NCI-H748 (cell line): ENCODE measurements at regions not wholly inside any gene's neighbourhood (a gene's known extent, or its start where the extent isn't known, plus 50 kb on each side); places are given as distances from the start of the nearest gene placed in this dataset.
"Not testable (repeated sequence)": the region's sequence is repeated elsewhere in the genome, so short reads cannot be mapped to it uniquely, and the experiment has no call there.

Source experiments
- DNase-seq: peaks from one replicate; lab custom pipeline; 2025; ENCODE audit not compliant: unreplicated experiment; lab: John Stamatoyannopoulos, UW

GRCh38 chr6:56724455-56724854, 81.8 kb upstream of the DST start:
- DNase-seq: no peak

- DNase-seq: no peak
These were observed 78.2 kb upstream of the DST start for GRCh38 chr6:56720882-56721281.

GRCh38 chr6:56720202-56720601, 77.5 kb upstream of the DST start:
- not testable (repeated sequence) for DNase-seq

GRCh38 chr6:56719315-56720058, 76.8 kb upstream of the DST start:
- not testable (repeated sequence) for DNase-seq

DNA sequence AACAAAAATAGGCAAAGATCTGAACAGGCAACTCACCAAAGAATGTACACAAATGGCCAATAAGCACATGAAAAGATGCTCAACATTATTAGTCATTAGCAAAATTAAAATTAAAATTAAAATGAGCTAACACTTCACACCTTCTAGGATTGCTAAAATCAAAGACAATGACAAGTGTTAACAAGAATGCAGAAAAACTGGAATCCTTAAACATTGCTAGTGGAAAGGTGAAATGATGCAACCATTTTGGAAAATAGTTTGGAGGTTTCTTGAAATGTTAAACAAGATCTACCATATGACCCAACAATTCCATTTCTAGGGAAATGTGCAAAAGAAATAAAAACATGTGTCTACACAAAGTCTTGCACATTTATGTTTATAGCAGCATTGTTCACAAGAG, 75.5 kb upstream of the DST start:
- DNase-seq: no peak

DNA sequence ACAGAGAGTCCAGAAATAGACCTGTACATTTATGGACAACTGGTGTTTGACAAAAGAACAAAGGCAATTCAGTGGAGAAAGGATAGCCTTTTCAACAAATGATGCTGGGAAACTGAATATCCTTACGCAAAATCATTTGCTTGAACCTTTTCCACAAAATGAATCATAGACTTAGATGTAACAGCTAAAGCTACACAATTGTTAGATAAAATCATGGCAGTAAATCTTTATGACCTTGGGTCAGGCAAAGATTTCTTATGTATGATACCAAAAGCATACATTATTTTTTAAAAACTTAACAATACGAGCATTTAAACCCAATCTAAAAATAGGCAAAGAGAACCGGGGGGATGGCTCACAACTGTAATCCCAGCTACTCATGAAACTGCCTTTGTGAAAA, 73.5 kb upstream of the DST start:
- DNase-seq: no peak

DNA sequence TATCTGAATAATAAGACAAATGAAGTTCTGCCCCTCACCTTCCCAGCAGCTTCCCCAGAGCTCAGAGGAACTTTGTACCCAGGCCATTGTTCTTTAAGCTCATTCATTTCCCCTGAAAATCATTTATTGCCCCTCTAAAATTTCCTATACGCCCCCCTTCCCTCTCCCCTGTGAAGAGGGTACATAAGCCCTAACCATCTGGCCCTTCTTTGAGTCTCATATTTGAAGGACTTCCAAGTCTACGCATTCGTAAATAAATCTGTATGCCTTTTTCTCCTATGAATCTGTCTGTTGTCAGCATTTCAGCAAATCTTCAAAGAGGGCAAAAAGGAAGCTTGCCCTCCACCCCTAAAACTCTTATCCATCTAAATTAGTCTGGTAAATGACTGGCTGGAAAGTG, 73.1 kb upstream of the DST start:
- no peak for DNase-seq

DNA sequence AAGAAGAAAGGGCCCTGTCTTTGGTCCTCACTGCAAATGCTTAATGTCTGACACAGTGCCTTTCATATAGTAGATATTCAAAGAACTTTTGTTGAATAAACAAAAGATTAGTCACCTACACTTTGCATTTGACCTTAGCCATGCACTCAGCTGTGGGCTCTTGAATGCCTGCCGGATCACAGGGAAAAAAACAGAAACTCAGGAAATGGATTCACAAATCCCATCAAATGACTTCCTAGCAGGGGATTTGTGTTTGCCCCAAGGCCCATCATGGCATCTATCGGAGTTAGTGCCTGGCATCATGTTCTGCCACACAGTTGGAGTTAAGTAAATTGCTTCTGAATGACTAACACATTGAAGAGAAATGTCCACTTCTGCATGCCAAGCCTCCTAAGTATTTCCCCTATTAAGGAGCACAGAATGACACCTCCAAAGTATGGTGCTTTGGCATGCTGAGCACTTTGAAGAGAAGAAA, 72.3 kb upstream of the DST start:
- DNase-seq: no peak

- no peak for DNase-seq
These were observed 71.6 kb upstream of the DST start for GRCh38 chr6:56714273-56714672.

GRCh38 chr6:56713254-56713672, 70.6 kb upstream of the DST start:
- DNase-seq: no peak

DNA sequence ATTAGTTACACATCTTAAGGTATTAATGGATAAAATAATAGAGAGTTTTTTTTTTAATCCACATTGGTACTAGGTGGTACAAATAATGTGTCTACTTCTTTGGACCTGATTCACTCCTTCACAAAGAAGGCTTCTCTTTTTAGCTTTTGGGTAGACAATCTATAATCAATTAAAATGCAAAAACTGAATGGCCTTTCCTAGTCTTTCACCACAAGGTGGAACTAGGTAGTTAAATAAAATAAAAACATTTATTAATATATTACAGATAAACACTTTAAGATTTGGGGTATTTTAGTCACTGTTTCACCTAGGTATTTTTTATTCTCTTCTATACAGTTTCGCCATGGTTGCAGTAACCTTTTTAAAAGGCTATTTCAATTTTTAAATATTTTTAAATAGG, 68.3 kb upstream of the DST start:
- no peak for DNase-seq

DNA sequence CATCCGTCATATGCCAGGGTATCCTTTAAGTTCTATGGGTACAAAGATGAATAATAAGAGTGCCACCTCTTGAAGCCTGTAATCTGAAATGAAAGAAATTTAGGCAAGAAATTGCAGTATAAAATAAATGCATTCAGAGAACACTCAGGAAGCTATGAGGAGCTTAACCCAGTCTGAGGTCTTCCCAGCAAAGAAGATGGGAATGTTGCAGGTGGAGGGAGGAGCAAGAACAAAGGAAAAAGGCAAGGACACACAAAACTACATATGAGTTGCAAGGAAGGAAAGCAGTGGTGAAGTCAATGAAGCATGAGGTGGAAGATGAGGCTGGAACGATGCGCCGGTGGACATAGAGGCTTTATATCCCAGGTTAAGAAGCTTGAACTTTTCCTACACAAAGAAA, 67.0 kb upstream of the DST start:
- no peak for DNase-seq

GRCh38 chr6:56708810-56709597, 66.3 kb upstream of the DST start:
- DNase-seq: peak; percentile 62

GRCh38 chr6:56706981-56707726, 64.5 kb upstream of the DST start:
- DNase-seq: no peak

GRCh38 chr6:56699066-56699654, 56.5 kb upstream of the DST start:
- peak; percentile 34 for DNase-seq

- no peak for DNase-seq
These were observed 53.0 kb upstream of the DST start for GRCh38 chr6:56695702-56696101.

GRCh38 chr6:56694002-56694401, 51.3 kb upstream of the DST start:
- DNase-seq: no peak

GRCh38 chr6:56693246-56693607, 50.5 kb upstream of the DST start:
- peak; percentile 21 for DNase-seq

GRCh38 chr6:56692523-56693245, 50.0 kb upstream of the DST start:
- DNase-seq: no peak
